GM12878 (cell line): ENCODE measurements at regions not wholly inside any gene's neighbourhood (a gene's known extent, or its start where the extent isn't known, plus 50 kb on each side); places are given as distances from the start of the nearest gene placed in this dataset.
A peak's percentile ranks its signal among the peaks of the same experiment; 100 is the strongest.

Experiments
- ATAC-seq: fragments of 200-7000 bp; cut with Tn5 transposase; 3 replicates; pipeline ENCODE4 v1.9.1; 2020; ENCODE audit warnings: mild to moderate bottlenecking, moderate library complexity
- BruUV-seq: library from RNA; stranded (reverse); fragments of 400-500 nt; replicated peaks from 2 replicates; lab custom pipeline; 2021; lab: Mats Ljungman, UMichigan
- CTCF ChIA-PET: fragments of 300-600 bp; sonication (Branson Sonifier 250); formaldehyde crosslinking; extraction: SDS; loops from one replicate; lab custom pipeline; 2021; ENCODE audit warnings: inconsistent platforms; lab: Yijun Ruan, JAX
- POLR2A ChIA-PET: fragments of 350-600 bp; formaldehyde crosslinking; extraction: SDS; loops from one replicate; lab custom pipeline; 2021; ENCODE audit warnings: inconsistent platforms; lab: Charles Lee
- RAD21 ChIA-PET: fragments of 300-600 bp; sonication (Branson Sonifier 250); formaldehyde crosslinking; loops from one replicate; lab custom pipeline; 2023; ENCODE audit warnings: antibody characterized with exemption; ENCODE audit not compliant: unreplicated experiment; lab: Charles Lee
- SMC1A ChIA-PET: fragments of 300-600 bp; sonication (Branson Sonifier 250); formaldehyde crosslinking; loops from one replicate; lab custom pipeline; 2023; ENCODE audit not compliant: unreplicated experiment, uncharacterized antibody; lab: Charles Lee
- DNase-seq: peaks from one replicate; pipeline ENCODE4 v3.0.0-alpha.2; 2011; ENCODE audit warnings: low read depth, low spot score
- FAIRE-seq: peaks from 3 replicates; lab custom pipeline; 2011; peaks lifted over from hg19 to GRCh38; lab: Jason Lieb, UNC
- H2AFZ ChIP-seq: 2 replicates; pipeline ENCODE4 v1.6.0; 2011; ENCODE audit warnings: low read depth, low read length, control low read depth; ENCODE audit not compliant: control insufficient read depth
- H3K27ac ChIP-seq: 2 replicates; pipeline ENCODE4 v1.5.1; 2011; ENCODE audit warnings: control low read depth; ENCODE audit not compliant: control insufficient read depth, insufficient read depth
- H3K27me3 ChIP-seq, 2 experiments: replicated peaks in 1 of 2; 2 replicates each; pipeline versions ENCODE4 v1.6.0 to v1.6.1; 2011; ENCODE audit warnings: low read length in 1 of 2; ENCODE audit not compliant: control insufficient read depth in 2 of 2, insufficient read depth in 2 of 2
- H3K36me3 ChIP-seq, 2 experiments: 2 replicates each; pipeline ENCODE4 v1.5.1; 2011; ENCODE audit warnings: low read length in 1 of 2; ENCODE audit not compliant: control insufficient read depth in 2 of 2, insufficient read depth in 2 of 2
- H3K4me1 ChIP-seq: 2 replicates; pipeline ENCODE4 v1.6.1; 2011; ENCODE audit warnings: mild to moderate bottlenecking, low read length, moderate library complexity, mixed read lengths; ENCODE audit not compliant: control insufficient read depth, insufficient read depth
- H3K4me2 ChIP-seq: 2 replicates; pipeline ENCODE4 v1.6.0; 2011; ENCODE audit warnings: control low read depth; ENCODE audit not compliant: control insufficient read depth, insufficient read depth
- H3K4me3 ChIP-seq: fragments of 200-600 bp; sonication (generic); 2 replicates; pipeline ENCODE4 v1.5.1; 2016
- H3K79me2 ChIP-seq: 2 replicates; pipeline ENCODE4 v1.6.0; 2011; ENCODE audit warnings: low read length; ENCODE audit not compliant: control insufficient read depth, insufficient read depth
- H3K9ac ChIP-seq: 2 replicates; pipeline ENCODE4 v1.8.0; 2011; ENCODE audit warnings: low read length, control low read depth, mixed read lengths; ENCODE audit not compliant: control insufficient read depth, insufficient read depth
- H3K9me3 ChIP-seq: replicated peaks from 3 replicates; pipeline ENCODE4 v1.5.1; 2011; ENCODE audit warnings: mild to moderate bottlenecking, low read length; ENCODE audit not compliant: control insufficient read depth, insufficient read depth
- H4K20me1 ChIP-seq: 2 replicates; pipeline ENCODE4 v1.6.0; 2011; ENCODE audit not compliant: control insufficient read depth, insufficient read depth
- LARP7 ChIP-seq: fragments of 450-650 bp; IDR thresholded peaks from 2 replicates; pipeline ENCODE4 v1.6.1; 2017; ENCODE audit warnings: mild to moderate bottlenecking
- NRF1 ChIP-seq: conservative IDR thresholded peaks from 2 replicates; pipeline ENCODE4 v1.6.1; 2011; ENCODE audit warnings: mild to moderate bottlenecking, low read depth, low read length, improper control_type of control experiment
- SIX5 ChIP-seq: IDR thresholded peaks from 2 replicates; pipeline ENCODE4 v1.6.1; 2011; ENCODE audit warnings: mild to moderate bottlenecking, low read depth, low read length, moderate library complexity; ENCODE audit not compliant: severe bottlenecking
- TAF1 ChIP-seq: IDR thresholded peaks from 2 replicates; pipeline ENCODE4 v1.6.1; 2011; ENCODE audit warnings: mild to moderate bottlenecking, low read depth, low read length, borderline replicate concordance
- ZNF24 ChIP-seq: fragments of 450-650 bp; IDR thresholded peaks from 2 replicates; pipeline ENCODE4 v1.6.1; 2017; ENCODE audit warnings: antibody characterized with exemption, mild to moderate bottlenecking
- WGBS: methylation state at CpG from one replicate; pipeline ENCODE4 v1.1.6; 2016; ENCODE audit warnings: low lambda C conversion rate; ENCODE audit not compliant: insufficient replicate concordance, insufficient coverage; ENCODE audit errors: missing lambda C conversion rate; 5-methylcytosine and 5-hydroxymethylcytosine counted together
- in situ Hi-C: fragments of 300-500 bp; cut with MboI; formaldehyde crosslinking; loops from 9 replicates; pipeline ENCODE4 v1.14.3; 2018; ENCODE audit warnings: mixed read lengths
- intact Hi-C: fragments of 100-400 bp; cut with micrococcal nuclease; formaldehyde crosslinking; loops from one replicate; pipeline ENCODE4 v1.14.2; 2022; ENCODE audit not compliant: unreplicated experiment
- TF ChIP-seq, protein P1 (sequence below): fragments of 450-650 bp; IDR thresholded peaks from 2 replicates; pipeline ENCODE4 v1.6.1; 2017; ENCODE audit warnings: antibody characterized with exemption, mild to moderate bottlenecking, moderate library complexity
- TF ChIP-seq, protein P2 (sequence below): fragments of 450-650 bp; IDR thresholded peaks from 2 replicates; pipeline ENCODE4 v1.6.1; 2016; ENCODE audit warnings: mild to moderate bottlenecking, moderate library complexity, borderline replicate concordance
- TF ChIP-seq, protein P3 (sequence below): IDR thresholded peaks from 2 replicates; pipeline ENCODE4 v1.6.1; 2012; ENCODE audit warnings: mild to moderate bottlenecking, low read depth, low read length
- TF ChIP-seq, protein P4 (sequence below): IDR thresholded peaks from 2 replicates; pipeline ENCODE4 v1.6.1; 2011; ENCODE audit warnings: borderline replicate concordance, low read depth, mild to moderate bottlenecking, moderate library complexity, mixed read lengths, low read length; ENCODE audit not compliant: insufficient read depth; ENCODE audit errors: extremely low read length

DNA sequence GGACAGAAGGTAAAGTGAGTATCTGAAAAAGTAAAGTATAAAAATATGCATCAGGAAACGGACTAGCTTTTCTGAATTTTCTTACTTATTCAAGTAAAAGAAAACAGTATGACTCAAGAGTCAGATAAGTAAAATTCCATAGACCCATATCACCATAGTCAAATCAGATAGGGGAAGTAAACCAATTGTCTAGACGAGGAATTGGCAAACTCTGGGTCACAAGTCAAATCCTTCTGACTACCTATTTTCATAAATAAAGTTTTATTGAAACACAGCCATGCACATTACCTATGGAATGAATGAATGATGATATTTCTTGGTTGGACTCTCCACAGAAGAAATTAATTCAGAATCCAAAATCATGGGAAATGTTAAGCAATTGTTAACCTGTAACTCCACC, 59.1 kb upstream of the TMC1 start:
- H3K27ac ChIP-seq: no peak overlapping the region
- SMC1A ChIA-PET: interaction anchor here (2.1 to 7.8 kb wide), 4 partner anchors 10 to 47 kb away, joined by 7 to 73 read pairs (median 20); no protein-coding TSS in a partner anchor

More for the DNA sequence above, 59.1 kb upstream of the TMC1 start:
- in situ Hi-C loops: no loop called here
- TF ChIP-seq, protein P1, sequence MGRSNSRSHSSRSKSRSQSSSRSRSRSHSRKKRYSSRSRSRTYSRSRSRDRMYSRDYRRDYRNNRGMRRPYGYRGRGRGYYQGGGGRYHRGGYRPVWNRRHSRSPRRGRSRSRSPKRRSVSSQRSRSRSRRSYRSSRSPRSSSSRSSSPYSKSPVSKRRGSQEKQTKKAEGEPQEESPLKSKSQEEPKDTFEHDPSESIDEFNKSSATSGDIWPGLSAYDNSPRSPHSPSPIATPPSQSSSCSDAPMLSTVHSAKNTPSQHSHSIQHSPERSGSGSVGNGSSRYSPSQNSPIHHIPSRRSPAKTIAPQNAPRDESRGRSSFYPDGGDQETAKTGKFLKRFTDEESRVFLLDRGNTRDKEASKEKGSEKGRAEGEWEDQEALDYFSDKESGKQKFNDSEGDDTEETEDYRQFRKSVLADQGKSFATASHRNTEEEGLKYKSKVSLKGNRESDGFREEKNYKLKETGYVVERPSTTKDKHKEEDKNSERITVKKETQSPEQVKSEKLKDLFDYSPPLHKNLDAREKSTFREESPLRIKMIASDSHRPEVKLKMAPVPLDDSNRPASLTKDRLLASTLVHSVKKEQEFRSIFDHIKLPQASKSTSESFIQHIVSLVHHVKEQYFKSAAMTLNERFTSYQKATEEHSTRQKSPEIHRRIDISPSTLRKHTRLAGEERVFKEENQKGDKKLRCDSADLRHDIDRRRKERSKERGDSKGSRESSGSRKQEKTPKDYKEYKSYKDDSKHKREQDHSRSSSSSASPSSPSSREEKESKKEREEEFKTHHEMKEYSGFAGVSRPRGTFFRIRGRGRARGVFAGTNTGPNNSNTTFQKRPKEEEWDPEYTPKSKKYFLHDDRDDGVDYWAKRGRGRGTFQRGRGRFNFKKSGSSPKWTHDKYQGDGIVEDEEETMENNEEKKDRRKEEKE: no peak
- TF ChIP-seq, protein P2, sequence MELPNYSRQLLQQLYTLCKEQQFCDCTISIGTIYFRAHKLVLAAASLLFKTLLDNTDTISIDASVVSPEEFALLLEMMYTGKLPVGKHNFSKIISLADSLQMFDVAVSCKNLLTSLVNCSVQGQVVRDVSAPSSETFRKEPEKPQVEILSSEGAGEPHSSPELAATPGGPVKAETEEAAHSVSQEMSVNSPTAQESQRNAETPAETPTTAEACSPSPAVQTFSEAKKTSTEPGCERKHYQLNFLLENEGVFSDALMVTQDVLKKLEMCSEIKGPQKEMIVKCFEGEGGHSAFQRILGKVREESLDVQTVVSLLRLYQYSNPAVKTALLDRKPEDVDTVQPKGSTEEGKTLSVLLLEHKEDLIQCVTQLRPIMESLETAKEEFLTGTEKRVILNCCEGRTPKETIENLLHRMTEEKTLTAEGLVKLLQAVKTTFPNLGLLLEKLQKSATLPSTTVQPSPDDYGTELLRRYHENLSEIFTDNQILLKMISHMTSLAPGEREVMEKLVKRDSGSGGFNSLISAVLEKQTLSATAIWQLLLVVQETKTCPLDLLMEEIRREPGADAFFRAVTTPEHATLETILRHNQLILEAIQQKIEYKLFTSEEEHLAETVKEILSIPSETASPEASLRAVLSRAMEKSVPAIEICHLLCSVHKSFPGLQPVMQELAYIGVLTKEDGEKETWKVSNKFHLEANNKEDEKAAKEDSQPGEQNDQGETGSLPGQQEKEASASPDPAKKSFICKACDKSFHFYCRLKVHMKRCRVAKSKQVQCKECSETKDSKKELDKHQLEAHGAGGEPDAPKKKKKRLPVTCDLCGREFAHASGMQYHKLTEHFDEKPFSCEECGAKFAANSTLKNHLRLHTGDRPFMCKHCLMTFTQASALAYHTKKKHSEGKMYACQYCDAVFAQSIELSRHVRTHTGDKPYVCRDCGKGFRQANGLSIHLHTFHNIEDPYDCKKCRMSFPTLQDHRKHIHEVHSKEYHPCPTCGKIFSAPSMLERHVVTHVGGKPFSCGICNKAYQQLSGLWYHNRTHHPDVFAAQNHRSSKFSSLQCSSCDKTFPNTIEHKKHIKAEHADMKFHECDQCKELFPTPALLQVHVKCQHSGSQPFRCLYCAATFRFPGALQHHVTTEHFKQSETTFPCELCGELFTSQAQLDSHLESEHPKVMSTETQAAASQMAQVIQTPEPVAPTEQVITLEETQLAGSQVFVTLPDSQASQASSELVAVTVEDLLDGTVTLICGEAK: peak; percentile 77; the same call in 1 of the 2 replicates
- TF ChIP-seq, protein P3, sequence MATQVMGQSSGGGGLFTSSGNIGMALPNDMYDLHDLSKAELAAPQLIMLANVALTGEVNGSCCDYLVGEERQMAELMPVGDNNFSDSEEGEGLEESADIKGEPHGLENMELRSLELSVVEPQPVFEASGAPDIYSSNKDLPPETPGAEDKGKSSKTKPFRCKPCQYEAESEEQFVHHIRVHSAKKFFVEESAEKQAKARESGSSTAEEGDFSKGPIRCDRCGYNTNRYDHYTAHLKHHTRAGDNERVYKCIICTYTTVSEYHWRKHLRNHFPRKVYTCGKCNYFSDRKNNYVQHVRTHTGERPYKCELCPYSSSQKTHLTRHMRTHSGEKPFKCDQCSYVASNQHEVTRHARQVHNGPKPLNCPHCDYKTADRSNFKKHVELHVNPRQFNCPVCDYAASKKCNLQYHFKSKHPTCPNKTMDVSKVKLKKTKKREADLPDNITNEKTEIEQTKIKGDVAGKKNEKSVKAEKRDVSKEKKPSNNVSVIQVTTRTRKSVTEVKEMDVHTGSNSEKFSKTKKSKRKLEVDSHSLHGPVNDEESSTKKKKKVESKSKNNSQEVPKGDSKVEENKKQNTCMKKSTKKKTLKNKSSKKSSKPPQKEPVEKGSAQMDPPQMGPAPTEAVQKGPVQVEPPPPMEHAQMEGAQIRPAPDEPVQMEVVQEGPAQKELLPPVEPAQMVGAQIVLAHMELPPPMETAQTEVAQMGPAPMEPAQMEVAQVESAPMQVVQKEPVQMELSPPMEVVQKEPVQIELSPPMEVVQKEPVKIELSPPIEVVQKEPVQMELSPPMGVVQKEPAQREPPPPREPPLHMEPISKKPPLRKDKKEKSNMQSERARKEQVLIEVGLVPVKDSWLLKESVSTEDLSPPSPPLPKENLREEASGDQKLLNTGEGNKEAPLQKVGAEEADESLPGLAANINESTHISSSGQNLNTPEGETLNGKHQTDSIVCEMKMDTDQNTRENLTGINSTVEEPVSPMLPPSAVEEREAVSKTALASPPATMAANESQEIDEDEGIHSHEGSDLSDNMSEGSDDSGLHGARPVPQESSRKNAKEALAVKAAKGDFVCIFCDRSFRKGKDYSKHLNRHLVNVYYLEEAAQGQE: no peak
- TF ChIP-seq SIX5 (no peak), LARP7 (no peak), ZNF24 (peak; percentile 38; the same call in 1 of the 2 replicates), NRF1 (no peak), TAF1 (no peak)
- TF ChIP-seq, protein P4, sequence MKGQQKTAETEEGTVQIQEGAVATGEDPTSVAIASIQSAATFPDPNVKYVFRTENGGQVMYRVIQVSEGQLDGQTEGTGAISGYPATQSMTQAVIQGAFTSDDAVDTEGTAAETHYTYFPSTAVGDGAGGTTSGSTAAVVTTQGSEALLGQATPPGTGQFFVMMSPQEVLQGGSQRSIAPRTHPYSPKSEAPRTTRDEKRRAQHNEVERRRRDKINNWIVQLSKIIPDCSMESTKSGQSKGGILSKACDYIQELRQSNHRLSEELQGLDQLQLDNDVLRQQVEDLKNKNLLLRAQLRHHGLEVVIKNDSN: no peak
- H2AFZ ChIP-seq: no peak overlapping the region
- no peak overlapping the region for H3K4me2 ChIP-seq
- no peaks in the 10 kb centered on the region for H3K9me3 ChIP-seq
- no peak for FAIRE-seq
- H4K20me1 ChIP-seq: no peaks in the 10 kb centered on the region
- RAD21 ChIA-PET: interaction anchor here (1.7 to 3.6 kb wide), 2 partner anchors 8 to 10 kb away, joined by 4 to 10 read pairs; no protein-coding TSS in a partner anchor
- H3K4me1 ChIP-seq: no peaks in the 10 kb centered on the region
- H3K4me3 ChIP-seq: no peak overlapping the region
- POLR2A ChIA-PET: interaction anchor here (1.3 kb wide), 1 partner anchor 99 kb away, joined by 3 read pairs; no protein-coding TSS in a partner anchor
- H3K36me3 ChIP-seq: no peaks in the 10 kb centered on the region
- H3K79me2 ChIP-seq: no peaks in the 10 kb centered on the region
- H3K9ac ChIP-seq: no peak overlapping the region
- no peaks in the 10 kb centered on the region for H3K27me3 ChIP-seq
- intact Hi-C loops: no loop called here
- CTCF ChIA-PET: interaction anchor here (3.4 kb wide), 1 partner anchor 13 kb away, joined by 17 read pairs; no protein-coding TSS in a partner anchor
- no peak for ATAC-seq
- no TSS peak for BruUV-seq
- 64% methylated on average over 2 of the region's 2 CpGs for WGBS
- no peak for DNase-seq
